ENCODE measurements at regions not wholly inside any gene's neighbourhood (a gene's known extent, or its start where the extent isn't known, plus 50 kb on each side); places are given as distances from the start of the nearest gene placed in this dataset.

GRCh38 chr12:67200386-67200785 lies 68.8 kb upstream of the CAND1 start:
- Histone ChIP-seq H3K4me3 (ENCODE audit: low read depth, low read length) (no peak overlapping the region), H3K27ac (no peak overlapping the region), H3K36me3 (replicated peaks) (no peaks in the 10 kb centered on the region), H3K27me3 (replicated peaks) (no peaks in the 10 kb centered on the region)
- no peak for DNase-seq
- in situ Hi-C loops (cut with HindIII; ENCODE audit: low pct_ligation_motif_present, low sequenced_read_pairs), result no loop called here
- TF ChIP-seq CTCF (IDR thresholded peaks at IDR 0.05; ENCODE audit: low read depth, low read length, missing control alignments), result no peak

- in situ Hi-C loops (cut with HindIII; ENCODE audit: low pct_ligation_motif_present, low sequenced_read_pairs), result no loop called here
- no peak overlapping the region for H3K4me3 ChIP-seq (ENCODE audit: low read depth, low read length)
- no peaks in the 10 kb centered on the region for H3K36me3 ChIP-seq (replicated peaks)
- H3K27me3 ChIP-seq (replicated peaks), result no peaks in the 10 kb centered on the region
- H3K27ac ChIP-seq, result no peak overlapping the region
- TF ChIP-seq CTCF (IDR thresholded peaks at IDR 0.05; ENCODE audit: low read depth, low read length, missing control alignments), result no peak
- no peak for DNase-seq
Measured at GRCh38 chr12:67202011-67202677, 67.0 kb upstream of the CAND1 start.

- no peaks in the 10 kb centered on the region for H3K27me3 ChIP-seq (replicated peaks)
- no peak overlapping the region for H3K27ac ChIP-seq
- H3K4me3 ChIP-seq (ENCODE audit: low read depth, low read length), result no peak overlapping the region
- in situ Hi-C loops (cut with HindIII; ENCODE audit: low pct_ligation_motif_present, low sequenced_read_pairs), result no loop called here
- TF ChIP-seq CTCF (IDR thresholded peaks at IDR 0.05; ENCODE audit: low read depth, low read length, missing control alignments), result no peak
- DNase-seq, result no peak
- no peaks in the 10 kb centered on the region for H3K36me3 ChIP-seq (replicated peaks)
Measured at GRCh38 chr12:67202678-67203012, 66.5 kb upstream of the CAND1 start.

- H3K27me3 ChIP-seq (replicated peaks), result peaks cover 7% of the 10 kb centered on the region
- H3K27ac ChIP-seq, result no peak overlapping the region
- no peak for TF ChIP-seq CTCF (IDR thresholded peaks at IDR 0.05; ENCODE audit: low read depth, low read length, missing control alignments)
- in situ Hi-C loops (cut with HindIII; ENCODE audit: low pct_ligation_motif_present, low sequenced_read_pairs), result no loop called here
- DNase-seq, result no peak
- H3K4me3 ChIP-seq (ENCODE audit: low read depth, low read length), result no peak overlapping the region
- H3K36me3 ChIP-seq (replicated peaks), result no peaks in the 10 kb centered on the region
Measured at GRCh38 chr12:67208281-67209067, 60.7 kb upstream of the CAND1 start.

GRCh38 chr12:67211029-67211428 lies 58.1 kb upstream of the CAND1 start:
- Histone ChIP-seq H3K4me3 (ENCODE audit: low read depth, low read length) (no peak overlapping the region), H3K27ac (no peak overlapping the region), H3K36me3 (replicated peaks) (no peaks in the 10 kb centered on the region), H3K27me3 (replicated peaks) (peaks cover 7% of the 10 kb centered on the region)
- DNase-seq, result no peak
- TF ChIP-seq CTCF (IDR thresholded peaks at IDR 0.05; ENCODE audit: low read depth, low read length, missing control alignments), result no peak
- in situ Hi-C loops (cut with HindIII; ENCODE audit: low pct_ligation_motif_present, low sequenced_read_pairs), result no loop called here

All from brain microvascular endothelial cell (primary cell).